GM18861 (cell line): ENCODE measurements at regions not wholly inside any gene's neighbourhood (a gene's known extent, or its start where the extent isn't known, plus 50 kb on each side); places are given as distances from the start of the nearest gene placed in this dataset.

Experiments used
- ATAC-seq: cut with Tn5 transposase; IDR thresholded peaks from one replicate; pipeline ENCODE4 v1.9.1; 2021; ENCODE audit not compliant: unreplicated experiment

GRCh38 chr18:26703170-26703930 lies 155.0 kb upstream of the KCTD1 start:
- no peak for ATAC-seq

GRCh38 chr18:26702086-26702485 lies 153.7 kb upstream of the KCTD1 start:
- ATAC-seq = no peak

- no peak for ATAC-seq
These were observed 152.4 kb upstream of the KCTD1 start for GRCh38 chr18:26700728-26701127.

GRCh38 chr18:26700201-26700600 lies 151.8 kb upstream of the KCTD1 start:
- no peak for ATAC-seq

- no peak for ATAC-seq
These were observed 149.0 kb upstream of the KCTD1 start for GRCh38 chr18:26697186-26697884.

GRCh38 chr18:26696786-26697185 lies 148.4 kb upstream of the KCTD1 start:
- ATAC-seq = no peak

GRCh38 chr18:26696308-26696707 lies 148.0 kb upstream of the KCTD1 start:
- no peak for ATAC-seq

- ATAC-seq = no peak
These were observed 141.0 kb upstream of the KCTD1 start for GRCh38 chr18:26689226-26689879.

GRCh38 chr18:26686532-26686931 lies 138.2 kb upstream of the KCTD1 start:
- no peak for ATAC-seq

- ATAC-seq = no peak
These were observed 137.2 kb upstream of the KCTD1 start for GRCh38 chr18:26685438-26686157.

- ATAC-seq = no peak
These were observed 129.6 kb upstream of the KCTD1 start for GRCh38 chr18:26677957-26678356.

- no peak for ATAC-seq
These were observed 118.7 kb upstream of the KCTD1 start for GRCh38 chr18:26667046-26667445.

GRCh38 chr18:26662996-26663395 lies 114.6 kb upstream of the KCTD1 start:
- ATAC-seq = no peak

- ATAC-seq = no peak
These were observed 109.6 kb upstream of the KCTD1 start for GRCh38 chr18:26657631-26658581.

- ATAC-seq = no peak
These were observed 108.7 kb upstream of the KCTD1 start for GRCh38 chr18:26656944-26657536.

GRCh38 chr18:26656431-26656943 lies 108.1 kb upstream of the KCTD1 start:
- ATAC-seq = no peak

GRCh38 chr18:26655525-26656430 lies 107.4 kb upstream of the KCTD1 start:
- no peak for ATAC-seq
